Naive B cell (primary cell): ENCODE measurements at regions not wholly inside any gene's neighbourhood (a gene's known extent, or its start where the extent isn't known, plus 50 kb on each side); places are given as distances from the start of the nearest gene placed in this dataset.
"Not testable (repeated sequence)": the region's sequence is repeated elsewhere in the genome, so short reads cannot be mapped to it uniquely, and the experiment has no call there.

Experiments
- ATAC-seq, 2 donors: fragments of 150-1000 bp; cut with Tn5 transposase; 2 replicates each; pipeline ENCODE4 v1.10.0; 2021; ENCODE audit warnings: low read depth in 2 of 2, mild to moderate bottlenecking in 2 of 2, moderate library complexity in 2 of 2
- DNase-seq: peaks from one replicate; pipeline ENCODE4 v3.0.0; 2022
- H3K27ac Mint-ChIP-seq, 6 donors: one replicate each; pipeline ENCODE4 v1.8.0; 2020 to 2022; ENCODE audit warnings: mild to moderate bottlenecking in 6 of 6, mixed read lengths in 6 of 6, moderate library complexity in 5 of 6, inconsistent platforms in 2 of 6
- H3K27me3 Mint-ChIP-seq, 3 donors: one replicate each; pipeline ENCODE4 v1.8.0; 2021 to 2022; ENCODE audit warnings: mixed read lengths in 3 of 3, mild to moderate bottlenecking in 1 of 3
- H3K36me3 Mint-ChIP-seq, 2 donors: one replicate each; pipeline ENCODE4 v1.8.0; 2020 to 2022; ENCODE audit warnings: mixed read lengths in 2 of 2, inconsistent platforms in 1 of 2, mild to moderate bottlenecking in 1 of 2
- H3K4me1 Mint-ChIP-seq, 3 donors: one replicate each; pipeline ENCODE4 v1.8.0; 2020 to 2022; ENCODE audit warnings: mixed read lengths in 3 of 3, inconsistent platforms in 1 of 3, mild to moderate bottlenecking in 1 of 3, moderate library complexity in 1 of 3
- H3K4me3 Mint-ChIP-seq, 8 donors: one replicate each; pipeline ENCODE4 v1.8.0; 2020 to 2022; ENCODE audit warnings: mild to moderate bottlenecking in 8 of 8, mixed read lengths in 8 of 8, moderate library complexity in 8 of 8, inconsistent platforms in 2 of 8
- H3K9me3 Mint-ChIP-seq, 7 donors: one replicate each; pipeline ENCODE4 v1.8.0; 2020 to 2022; ENCODE audit warnings: mixed read lengths in 7 of 7, mild to moderate bottlenecking in 5 of 7, inconsistent platforms in 2 of 7, moderate library complexity in 1 of 7

GRCh38 chrY:19015213-19015612, 241.7 kb upstream of the HSFY2 start:
- Mint-ChIP-seq H3K9me3 (no peaks in the 10 kb centered on the region), H3K4me3 (no peak overlapping the region), H3K4me1 (peaks cover 0 to 14% (median 0%) of the 10 kb centered on the region in 3 donors), H3K27ac (no peak overlapping the region), H3K27me3 (no peaks in the 10 kb centered on the region), H3K36me3 (no peaks in the 10 kb centered on the region)
- ATAC-seq (no peak), DNase-seq (no peak)

- no peak overlapping the region for H3K4me3 Mint-ChIP-seq
- ATAC-seq: no peak
- peaks cover 0 to 14% (median 0%) of the 10 kb centered on the region in 3 donors for H3K4me1 Mint-ChIP-seq
- no peak for DNase-seq
- H3K27ac Mint-ChIP-seq: no peak overlapping the region
- H3K36me3 Mint-ChIP-seq: no peaks in the 10 kb centered on the region
- no peaks in the 10 kb centered on the region for H3K9me3 Mint-ChIP-seq
- H3K27me3 Mint-ChIP-seq: no peaks in the 10 kb centered on the region
Observed at GRCh38 chrY:19012985-19013384, 239.4 kb upstream of the HSFY2 start.

GRCh38 chrY:19011605-19012090, 238.1 kb upstream of the HSFY2 start:
- Mint-ChIP-seq H3K36me3 (no peaks in the 10 kb centered on the region), H3K27ac (no peak overlapping the region), H3K4me3 (no peak overlapping the region), H3K9me3 (no peaks in the 10 kb centered on the region), H3K4me1 (peaks cover 0 to 14% (median 0%) of the 10 kb centered on the region in 3 donors), H3K27me3 (no peaks in the 10 kb centered on the region)
- no peak for DNase-seq
- ATAC-seq: no peak

GRCh38 chrY:19006234-19006633, 232.7 kb upstream of the HSFY2 start:
- DNase-seq (no peak), ATAC-seq (no peak)
- Mint-ChIP-seq H3K36me3 (no peaks in the 10 kb centered on the region), H3K27ac (no peak overlapping the region), H3K4me3 (no peak overlapping the region), H3K27me3 (no peaks in the 10 kb centered on the region), H3K9me3 (no peaks in the 10 kb centered on the region), H3K4me1 (no peaks in the 10 kb centered on the region)

- DNase-seq (no peak), ATAC-seq (no peak)
- Mint-ChIP-seq H3K4me1 (no peaks in the 10 kb centered on the region), H3K36me3 (no peaks in the 10 kb centered on the region), H3K4me3 (no peak overlapping the region), H3K9me3 (no peaks in the 10 kb centered on the region), H3K27ac (no peak overlapping the region), H3K27me3 (no peaks in the 10 kb centered on the region)
Observed at GRCh38 chrY:19005579-19005978, 232.0 kb upstream of the HSFY2 start.

GRCh38 chrY:18997635-18998240, 224.2 kb upstream of the HSFY2 start:
- DNase-seq (no peak), ATAC-seq (peak in 1 of 2 donors; percentile 40)
- Mint-ChIP-seq H3K27me3 (no peaks in the 10 kb centered on the region), H3K27ac (no peak overlapping the region), H3K9me3 (no peaks in the 10 kb centered on the region), H3K4me1 (no peaks in the 10 kb centered on the region), H3K4me3 (no peak overlapping the region), H3K36me3 (no peaks in the 10 kb centered on the region)

- no peak overlapping the region for H3K4me3 Mint-ChIP-seq
- no peaks in the 10 kb centered on the region for H3K9me3 Mint-ChIP-seq
- H3K27ac Mint-ChIP-seq: no peak overlapping the region
- no peaks in the 10 kb centered on the region for H3K36me3 Mint-ChIP-seq
- no peaks in the 10 kb centered on the region for H3K4me1 Mint-ChIP-seq
- H3K27me3 Mint-ChIP-seq: no peaks in the 10 kb centered on the region
- DNase-seq (no peak), ATAC-seq (no peak)
Observed at GRCh38 chrY:18993480-18993879, 219.9 kb upstream of the HSFY2 start.

- H3K9me3 Mint-ChIP-seq: not testable (repeated sequence)
Observed at GRCh38 chrY:18992684-18993083, 219.1 kb upstream of the HSFY2 start.

GRCh38 chrY:18989356-18989755, 215.8 kb upstream of the HSFY2 start:
- Mint-ChIP-seq H3K27me3 (no peaks in the 10 kb centered on the region), H3K4me3 (no peak overlapping the region), H3K4me1 (no peaks in the 10 kb centered on the region), H3K27ac (no peak overlapping the region), H3K36me3 (no peaks in the 10 kb centered on the region), H3K9me3 (no peaks in the 10 kb centered on the region)
- DNase-seq: no peak
- no peak for ATAC-seq

More at GRCh38 chrY:18992684-18993083, 219.1 kb upstream of the HSFY2 start:
- not testable (repeated sequence) for DNase-seq, H3K36me3 Mint-ChIP-seq, H3K4me1 Mint-ChIP-seq, H3K27me3 Mint-ChIP-seq, H3K27ac Mint-ChIP-seq
- ATAC-seq: peak; percentile 48 to 61
- peak overlapping the region in 1 of 8 donors; percentile 56 for H3K4me3 Mint-ChIP-seq

- ATAC-seq (no peak), DNase-seq (no peak)
- Mint-ChIP-seq H3K27ac (no peak overlapping the region), H3K9me3 (peaks cover 0 to 3% (median 0%) of the 10 kb centered on the region in 7 donors), H3K27me3 (no peaks in the 10 kb centered on the region), H3K4me3 (no peak overlapping the region), H3K4me1 (no peaks in the 10 kb centered on the region), H3K36me3 (no peaks in the 10 kb centered on the region)
Observed at GRCh38 chrY:18966001-18966400, 192.5 kb upstream of the HSFY2 start.

GRCh38 chrY:18958846-18959245, 185.3 kb upstream of the HSFY2 start:
- Mint-ChIP-seq H3K27me3 (no peaks in the 10 kb centered on the region), H3K4me1 (no peaks in the 10 kb centered on the region), H3K36me3 (no peaks in the 10 kb centered on the region), H3K9me3 (peaks cover 0 to 9% (median 0%) of the 10 kb centered on the region in 7 donors), H3K27ac (no peak overlapping the region), H3K4me3 (no peak overlapping the region)
- ATAC-seq: no peak
- no peak for DNase-seq

- H3K36me3 Mint-ChIP-seq: no peaks in the 10 kb centered on the region
- no peak for ATAC-seq
- DNase-seq: no peak
- H3K4me3 Mint-ChIP-seq: no peak overlapping the region
- no peaks in the 10 kb centered on the region for H3K27me3 Mint-ChIP-seq
- H3K9me3 Mint-ChIP-seq: peaks cover 0 to 11% (median 0%) of the 10 kb centered on the region in 7 donors
- peaks cover 0 to 15% (median 0%) of the 10 kb centered on the region in 3 donors for H3K4me1 Mint-ChIP-seq
- no peak overlapping the region for H3K27ac Mint-ChIP-seq
Observed at GRCh38 chrY:18951657-18952435, 178.3 kb upstream of the HSFY2 start.

GRCh38 chrY:18951019-18951418, 177.5 kb upstream of the HSFY2 start:
- DNase-seq: no peak

GRCh38 chrY:18936831-18937230, 163.3 kb upstream of the HSFY2 start:
- H3K27me3 Mint-ChIP-seq: no peaks in the 10 kb centered on the region
- no peak for ATAC-seq
- no peaks in the 10 kb centered on the region for H3K4me1 Mint-ChIP-seq
- H3K36me3 Mint-ChIP-seq: no peaks in the 10 kb centered on the region
- H3K27ac Mint-ChIP-seq: no peak overlapping the region
- no peaks in the 10 kb centered on the region for H3K9me3 Mint-ChIP-seq
- no peak overlapping the region for H3K4me3 Mint-ChIP-seq
- DNase-seq: no peak

More at GRCh38 chrY:18951019-18951418, 177.5 kb upstream of the HSFY2 start:
- H3K9me3 Mint-ChIP-seq: peaks cover 0 to 11% (median 0%) of the 10 kb centered on the region in 7 donors
- H3K36me3 Mint-ChIP-seq: no peaks in the 10 kb centered on the region
- H3K4me1 Mint-ChIP-seq: peaks cover 0 to 15% (median 0%) of the 10 kb centered on the region in 3 donors
- no peak overlapping the region for H3K4me3 Mint-ChIP-seq
- peak overlapping the region in 1 of 6 donors; percentile 67 for H3K27ac Mint-ChIP-seq
- no peaks in the 10 kb centered on the region for H3K27me3 Mint-ChIP-seq
- no peak for ATAC-seq
